ENCODE measurements at regions not wholly inside any gene's neighbourhood (a gene's known extent, or its start where the extent isn't known, plus 50 kb on each side); places are given as distances from the start of the nearest gene placed in this dataset.
A peak's percentile ranks its signal among the peaks of the same experiment; 100 is the strongest.

DNA sequence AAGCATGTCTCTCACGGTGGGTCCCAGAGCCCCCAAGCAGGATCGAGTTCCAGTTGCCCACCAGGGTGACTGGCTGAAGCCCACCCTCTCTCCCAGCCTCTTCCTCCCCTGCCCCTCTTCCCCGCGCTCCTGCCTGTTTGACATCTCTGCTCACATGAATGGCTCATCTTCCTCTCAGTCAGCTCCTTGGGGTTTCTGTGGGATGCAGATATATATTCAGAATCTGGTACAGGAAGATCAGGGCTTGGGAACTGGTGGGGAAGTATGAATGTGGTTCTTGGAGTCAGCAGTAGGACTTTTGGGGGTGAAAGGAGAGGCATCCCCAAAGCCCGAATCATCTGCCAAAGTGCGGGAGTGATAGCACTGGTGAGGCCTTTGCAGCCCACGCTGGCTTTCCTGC is 158.9 kb upstream of the CIBAR2 start (continued):
- TF ChIP-seq, protein P1, sequence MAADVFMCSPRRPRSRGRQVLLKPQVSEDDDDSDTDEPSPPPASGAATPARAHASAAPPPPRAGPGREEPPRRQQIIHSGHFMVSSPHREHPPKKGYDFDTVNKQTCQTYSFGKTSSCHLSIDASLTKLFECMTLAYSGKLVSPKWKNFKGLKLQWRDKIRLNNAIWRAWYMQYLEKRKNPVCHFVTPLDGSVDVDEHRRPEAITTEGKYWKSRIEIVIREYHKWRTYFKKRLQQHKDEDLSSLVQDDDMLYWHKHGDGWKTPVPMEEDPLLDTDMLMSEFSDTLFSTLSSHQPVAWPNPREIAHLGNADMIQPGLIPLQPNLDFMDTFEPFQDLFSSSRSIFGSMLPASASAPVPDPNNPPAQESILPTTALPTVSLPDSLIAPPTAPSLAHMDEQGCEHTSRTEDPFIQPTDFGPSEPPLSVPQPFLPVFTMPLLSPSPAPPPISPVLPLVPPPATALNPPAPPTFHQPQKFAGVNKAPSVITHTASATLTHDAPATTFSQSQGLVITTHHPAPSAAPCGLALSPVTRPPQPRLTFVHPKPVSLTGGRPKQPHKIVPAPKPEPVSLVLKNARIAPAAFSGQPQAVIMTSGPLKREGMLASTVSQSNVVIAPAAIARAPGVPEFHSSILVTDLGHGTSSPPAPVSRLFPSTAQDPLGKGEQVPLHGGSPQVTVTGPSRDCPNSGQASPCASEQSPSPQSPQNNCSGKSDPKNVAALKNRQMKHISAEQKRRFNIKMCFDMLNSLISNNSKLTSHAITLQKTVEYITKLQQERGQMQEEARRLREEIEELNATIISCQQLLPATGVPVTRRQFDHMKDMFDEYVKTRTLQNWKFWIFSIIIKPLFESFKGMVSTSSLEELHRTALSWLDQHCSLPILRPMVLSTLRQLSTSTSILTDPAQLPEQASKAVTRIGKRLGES (CRISPR knock-in tag; IDR thresholded peaks at IDR 0.05; ENCODE audit: borderline replicate concordance) = no peak
- TF ChIP-seq MYNN (CRISPR knock-in tag; IDR thresholded peaks at IDR 0.05; ENCODE audit: low read depth) (no peak), CENPX (CRISPR knock-in tag; IDR thresholded peaks at IDR 0.05) (no peak), PCBP1 (IDR thresholded peaks at IDR 0.05; ENCODE audit: borderline replicate concordance, low read depth, low read length) (no peak)
- TF ChIP-seq, protein P2, sequence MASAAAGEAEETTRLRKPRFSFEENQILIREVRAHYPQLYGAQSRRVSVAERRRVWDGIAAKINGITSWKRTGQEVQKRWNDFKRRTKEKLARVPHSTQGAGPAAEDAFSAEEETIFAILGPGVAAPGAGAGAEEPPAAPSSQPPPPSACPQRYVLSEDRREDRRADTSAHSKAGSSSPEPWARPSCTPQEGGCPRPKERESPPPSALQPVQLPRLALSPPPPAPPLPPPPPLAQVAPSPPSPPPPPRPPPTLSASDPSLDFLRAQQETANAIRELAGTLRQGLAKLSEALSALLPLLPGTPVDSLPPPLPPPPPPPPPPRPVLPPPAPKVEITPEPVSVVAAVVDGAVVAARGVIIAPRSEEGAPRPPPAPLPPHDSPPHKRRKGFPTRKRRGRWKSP (CRISPR knock-in tag; IDR thresholded peaks at IDR 0.05) = no peak
- TF ChIP-seq, protein P3, sequence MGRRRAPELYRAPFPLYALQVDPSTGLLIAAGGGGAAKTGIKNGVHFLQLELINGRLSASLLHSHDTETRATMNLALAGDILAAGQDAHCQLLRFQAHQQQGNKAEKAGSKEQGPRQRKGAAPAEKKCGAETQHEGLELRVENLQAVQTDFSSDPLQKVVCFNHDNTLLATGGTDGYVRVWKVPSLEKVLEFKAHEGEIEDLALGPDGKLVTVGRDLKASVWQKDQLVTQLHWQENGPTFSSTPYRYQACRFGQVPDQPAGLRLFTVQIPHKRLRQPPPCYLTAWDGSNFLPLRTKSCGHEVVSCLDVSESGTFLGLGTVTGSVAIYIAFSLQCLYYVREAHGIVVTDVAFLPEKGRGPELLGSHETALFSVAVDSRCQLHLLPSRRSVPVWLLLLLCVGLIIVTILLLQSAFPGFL (CRISPR knock-in tag; IDR thresholded peaks at IDR 0.05) = no peak

DNA sequence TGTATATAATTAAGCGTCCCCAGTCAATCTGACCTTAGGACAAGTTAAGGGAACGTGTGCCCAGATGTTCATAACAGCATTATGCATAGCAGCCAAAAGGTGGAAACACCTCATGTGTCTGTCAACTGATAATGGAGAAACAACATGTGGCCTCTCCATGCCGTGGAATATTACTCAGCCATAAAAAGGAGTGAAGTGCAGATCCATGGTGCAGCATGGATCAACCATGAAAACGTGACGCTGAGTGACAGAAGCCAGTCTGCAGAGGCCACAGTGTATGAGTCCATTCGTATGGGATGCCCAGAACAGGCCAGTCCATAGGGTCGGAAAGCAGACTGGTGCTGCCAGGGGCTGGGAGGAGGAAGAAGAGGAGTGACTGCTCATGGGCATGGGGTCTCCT is 161.0 kb upstream of the CIBAR2 start:
- intact Hi-C loops (cut with micrococcal nuclease; ENCODE audit: unreplicated experiment) (no loop called here), in situ Hi-C loops (cut with HindIII; ENCODE audit: extremely low pct_ligation_motif_present, low pct_unique_long_range_greater_than_20kb) (no loop called here)
- no peak overlapping the region for H3K4me3 ChIP-seq (replicated peaks in 1 of 3; ENCODE audit: insufficient read depth in 1 of 3, low read depth in 2 of 3, low read length in 3 of 3)
- H3K27me3 ChIP-seq (ENCODE audit: control insufficient read depth in 1 of 2, insufficient read depth in 2 of 2, low read length in 2 of 2) = peaks cover 4 to 6% of the 10 kb centered on the region in 2 experiments; a peak in 1 of 5 replicates
- TF ChIP-seq ZNF564 (CRISPR knock-in tag; IDR thresholded peaks at IDR 0.05) = no peak
- TF ChIP-seq, protein P4, sequence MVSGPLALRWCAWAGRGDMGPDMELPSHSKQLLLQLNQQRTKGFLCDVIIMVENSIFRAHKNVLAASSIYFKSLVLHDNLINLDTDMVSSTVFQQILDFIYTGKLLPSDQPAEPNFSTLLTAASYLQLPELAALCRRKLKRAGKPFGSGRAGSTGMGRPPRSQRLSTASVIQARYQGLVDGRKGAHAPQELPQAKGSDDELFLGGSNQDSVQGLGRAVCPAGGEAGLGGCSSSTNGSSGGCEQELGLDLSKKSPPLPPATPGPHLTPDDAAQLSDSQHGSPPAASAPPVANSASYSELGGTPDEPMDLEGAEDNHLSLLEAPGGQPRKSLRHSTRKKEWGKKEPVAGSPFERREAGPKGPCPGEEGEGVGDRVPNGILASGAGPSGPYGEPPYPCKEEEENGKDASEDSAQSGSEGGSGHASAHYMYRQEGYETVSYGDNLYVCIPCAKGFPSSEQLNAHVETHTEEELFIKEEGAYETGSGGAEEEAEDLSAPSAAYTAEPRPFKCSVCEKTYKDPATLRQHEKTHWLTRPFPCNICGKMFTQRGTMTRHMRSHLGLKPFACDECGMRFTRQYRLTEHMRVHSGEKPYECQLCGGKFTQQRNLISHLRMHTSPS (CRISPR knock-in tag; IDR thresholded peaks at IDR 0.05; ENCODE audit: low read depth) = no peak
- TF ChIP-seq, protein P5, sequence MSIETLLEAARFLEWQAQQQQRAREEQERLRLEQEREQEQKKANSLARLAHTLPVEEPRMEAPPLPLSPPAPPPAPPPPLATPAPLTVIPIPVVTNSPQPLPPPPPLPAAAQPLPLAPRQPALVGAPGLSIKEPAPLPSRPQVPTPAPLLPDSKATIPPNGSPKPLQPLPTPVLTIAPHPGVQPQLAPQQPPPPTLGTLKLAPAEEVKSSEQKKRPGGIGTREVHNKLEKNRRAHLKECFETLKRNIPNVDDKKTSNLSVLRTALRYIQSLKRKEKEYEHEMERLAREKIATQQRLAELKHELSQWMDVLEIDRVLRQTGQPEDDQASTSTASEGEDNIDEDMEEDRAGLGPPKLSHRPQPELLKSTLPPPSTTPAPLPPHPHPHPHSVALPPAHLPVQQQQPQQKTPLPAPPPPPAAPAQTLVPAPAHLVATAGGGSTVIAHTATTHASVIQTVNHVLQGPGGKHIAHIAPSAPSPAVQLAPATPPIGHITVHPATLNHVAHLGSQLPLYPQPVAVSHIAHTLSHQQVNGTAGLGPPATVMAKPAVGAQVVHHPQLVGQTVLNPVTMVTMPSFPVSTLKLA (IDR thresholded peaks at IDR 0.05) = 0 out of 2 replicates have a peak, but pooled peaks have one; percentile 15
- DNase-seq (ENCODE audit: low spot score) (no peak), ATAC-seq (no peak), FAIRE-seq (no peak)
- H3K27ac ChIP-seq (ENCODE audit: extremely low read length, insufficient read depth, low read length) = no peak overlapping the region
- H3K4me1 ChIP-seq (ENCODE audit: insufficient read depth, low read length) = peaks cover 6% of the 10 kb centered on the region; the same call in 1 of the 2 replicates
- BruUV-seq (replicated peaks) = no TSS peak
- 77% methylated on average over 7 of the region's 7 CpGs for WGBS (ENCODE audit: low lambda C conversion rate)
- ChIA-PET CTCF (ENCODE audit: low intra/inter-chr PET ratio, low total read pairs) (no interaction called here), POLR2A (no interaction called here)
- no peaks in the 10 kb centered on the region for H3K79me2 ChIP-seq (ENCODE audit: insufficient read depth, low read length)
- H3K36me3 ChIP-seq (replicated peaks in 1 of 2; ENCODE audit: control insufficient read depth in 1 of 2, insufficient read depth in 2 of 2, low read length in 2 of 2) = no peaks in the 10 kb centered on the region
- H3K4me2 ChIP-seq (ENCODE audit: low read depth, low read length) = no peak overlapping the region
- H3K9ac ChIP-seq (ENCODE audit: insufficient read depth, low read depth, low read length) = no peak overlapping the region
- H2AFZ ChIP-seq (ENCODE audit: low read length) = no peak overlapping the region
- H4K20me1 ChIP-seq (ENCODE audit: insufficient read depth, low read length) = peaks cover 11% of the 10 kb centered on the region; the same call in 1 of the 2 replicates
- no peaks in the 10 kb centered on the region for H3K9me3 ChIP-seq (ENCODE audit: low read length)
